ENCODE measurements at regions not wholly inside any gene's neighbourhood (a gene's known extent, or its start where the extent isn't known, plus 50 kb on each side); places are given as distances from the start of the nearest gene placed in this dataset.

- DNase-seq (ENCODE audit: low read depth, low spot score), result no peak
- TF ChIP-seq YY1 (IDR thresholded peaks at IDR 0.05; ENCODE audit: insufficient read depth, insufficient read length) (no peak), ZNF274 (IDR thresholded peaks at IDR 0.05; ENCODE audit: low read depth, low read length) (no peak), SUZ12 (IDR thresholded peaks at IDR 0.05; ENCODE audit: extremely low read depth, insufficient read depth, insufficient read length) (no peak)
These were observed 387.7 kb upstream of the TEX13C start for GRCh38 chrX:124931958-124932357.

DNA sequence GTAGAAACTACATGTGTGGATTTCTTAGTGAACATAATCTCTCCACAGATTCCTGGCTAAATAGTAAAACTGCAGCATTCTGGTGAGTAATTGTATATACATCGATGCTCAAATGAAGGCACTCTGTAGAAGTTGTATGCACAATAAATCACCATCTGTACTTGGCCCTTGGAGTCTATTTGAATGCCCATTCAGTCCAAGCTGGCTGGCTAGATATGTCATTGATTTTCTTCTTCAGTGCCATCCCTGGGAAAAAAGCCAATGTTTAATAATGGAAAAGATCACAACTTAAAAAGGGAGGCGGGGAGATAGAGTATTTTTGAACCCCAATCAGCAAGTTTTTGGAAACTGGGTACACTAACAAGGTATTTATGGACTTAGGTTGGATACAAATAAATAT lies 381.0 kb upstream of the TEX13C start:
- no peaks in the 10 kb centered on the region for H3K27me3 ChIP-seq (ENCODE audit: insufficient read depth, insufficient read length)

More at GRCh38 chrX:124931958-124932357, 387.7 kb upstream of the TEX13C start:
- Histone ChIP-seq H3K36me3 (ENCODE audit: insufficient read depth, insufficient read length, low read length) (no peaks in the 10 kb centered on the region), H3K4me1 (ENCODE audit: insufficient read depth, insufficient read length) (no peaks in the 10 kb centered on the region), H3K27me3 (ENCODE audit: insufficient read depth, insufficient read length) (no peaks in the 10 kb centered on the region), H3K9me3 (ENCODE audit: insufficient read depth, low read length) (no peaks in the 10 kb centered on the region), H3K9ac (ENCODE audit: insufficient read length, low read depth) (no peak overlapping the region), H3K4me3 (ENCODE audit: insufficient read length, low read depth) (no peak overlapping the region)

GRCh38 chrX:124940531-124940930 lies 379.1 kb upstream of the TEX13C start:
- Histone ChIP-seq H3K4me1 (ENCODE audit: insufficient read depth, insufficient read length) (no peaks in the 10 kb centered on the region), H3K27me3 (ENCODE audit: insufficient read depth, insufficient read length) (no peaks in the 10 kb centered on the region), H3K9ac (ENCODE audit: insufficient read length, low read depth) (no peak overlapping the region), H3K36me3 (ENCODE audit: insufficient read depth, insufficient read length, low read length) (no peaks in the 10 kb centered on the region), H3K9me3 (ENCODE audit: insufficient read depth, low read length) (no peaks in the 10 kb centered on the region), H3K4me3 (ENCODE audit: insufficient read length, low read depth) (no peak overlapping the region)
- TF ChIP-seq ZNF274 (IDR thresholded peaks at IDR 0.05; ENCODE audit: low read depth, low read length), result no peak
- TF ChIP-seq YY1 (IDR thresholded peaks at IDR 0.05; ENCODE audit: insufficient read depth, insufficient read length), result no peak
- no peak for TF ChIP-seq SUZ12 (IDR thresholded peaks at IDR 0.05; ENCODE audit: extremely low read depth, insufficient read depth, insufficient read length)
- no peak for DNase-seq (ENCODE audit: low read depth, low spot score)

More for the DNA sequence above, 381.0 kb upstream of the TEX13C start:
- no peak for TF ChIP-seq ZNF274 (IDR thresholded peaks at IDR 0.05; ENCODE audit: low read depth, low read length)
- no peak overlapping the region for H3K9ac ChIP-seq (ENCODE audit: insufficient read length, low read depth)
- H3K4me3 ChIP-seq (ENCODE audit: insufficient read length, low read depth), result no peak overlapping the region
- H3K9me3 ChIP-seq (ENCODE audit: insufficient read depth, low read length), result no peaks in the 10 kb centered on the region
- H3K36me3 ChIP-seq (ENCODE audit: insufficient read depth, insufficient read length, low read length), result no peaks in the 10 kb centered on the region
- H3K4me1 ChIP-seq (ENCODE audit: insufficient read depth, insufficient read length), result no peaks in the 10 kb centered on the region
- no peak for DNase-seq (ENCODE audit: low read depth, low spot score)

DNA sequence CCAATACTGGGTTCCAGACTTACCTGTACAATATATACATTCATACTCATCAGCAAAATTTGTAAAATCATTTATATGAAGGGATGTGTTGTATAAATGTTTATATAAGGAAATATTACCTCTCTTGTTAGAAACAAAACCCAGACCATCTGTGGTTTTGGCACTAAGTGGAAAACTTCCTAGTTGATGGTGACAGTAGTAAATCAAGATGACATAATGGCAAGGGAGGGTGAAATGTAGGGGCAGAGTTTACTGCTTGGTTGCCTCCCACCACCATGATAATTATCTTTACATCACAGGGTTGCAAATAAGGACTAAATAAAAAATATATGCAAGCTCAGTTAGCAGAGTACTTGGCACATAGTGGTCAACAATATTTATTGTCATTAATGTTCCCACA lies 365.3 kb upstream of the TEX13C start:
- no peaks in the 10 kb centered on the region for H3K36me3 ChIP-seq (ENCODE audit: insufficient read depth, insufficient read length, low read length)
- no peak for DNase-seq (ENCODE audit: low read depth, low spot score)
- no peaks in the 10 kb centered on the region for H3K4me1 ChIP-seq (ENCODE audit: insufficient read depth, insufficient read length)
- no peak for TF ChIP-seq SUZ12 (IDR thresholded peaks at IDR 0.05; ENCODE audit: extremely low read depth, insufficient read depth, insufficient read length)
- no peak for TF ChIP-seq YY1 (IDR thresholded peaks at IDR 0.05; ENCODE audit: insufficient read depth, insufficient read length)
- TF ChIP-seq ZNF274 (IDR thresholded peaks at IDR 0.05; ENCODE audit: low read depth, low read length), result no peak
- H3K9ac ChIP-seq (ENCODE audit: insufficient read length, low read depth), result no peak overlapping the region
- H3K4me3 ChIP-seq (ENCODE audit: insufficient read length, low read depth), result no peak overlapping the region
- no peaks in the 10 kb centered on the region for H3K27me3 ChIP-seq (ENCODE audit: insufficient read depth, insufficient read length)
- H3K9me3 ChIP-seq (ENCODE audit: insufficient read depth, low read length), result no peaks in the 10 kb centered on the region

GRCh38 chrX:124960454-124960853 lies 359.2 kb upstream of the TEX13C start:
- Histone ChIP-seq H3K9me3 (ENCODE audit: insufficient read depth, low read length) (no peaks in the 10 kb centered on the region), H3K4me3 (ENCODE audit: insufficient read length, low read depth) (no peak overlapping the region), H3K4me1 (ENCODE audit: insufficient read depth, insufficient read length) (no peaks in the 10 kb centered on the region), H3K9ac (ENCODE audit: insufficient read length, low read depth) (no peak overlapping the region), H3K36me3 (ENCODE audit: insufficient read depth, insufficient read length, low read length) (no peaks in the 10 kb centered on the region), H3K27me3 (ENCODE audit: insufficient read depth, insufficient read length) (no peaks in the 10 kb centered on the region)
- DNase-seq (ENCODE audit: low read depth, low spot score), result no peak
- no peak for TF ChIP-seq ZNF274 (IDR thresholded peaks at IDR 0.05; ENCODE audit: low read depth, low read length)
- TF ChIP-seq SUZ12 (IDR thresholded peaks at IDR 0.05; ENCODE audit: extremely low read depth, insufficient read depth, insufficient read length), result no peak
- TF ChIP-seq YY1 (IDR thresholded peaks at IDR 0.05; ENCODE audit: insufficient read depth, insufficient read length), result no peak

DNA sequence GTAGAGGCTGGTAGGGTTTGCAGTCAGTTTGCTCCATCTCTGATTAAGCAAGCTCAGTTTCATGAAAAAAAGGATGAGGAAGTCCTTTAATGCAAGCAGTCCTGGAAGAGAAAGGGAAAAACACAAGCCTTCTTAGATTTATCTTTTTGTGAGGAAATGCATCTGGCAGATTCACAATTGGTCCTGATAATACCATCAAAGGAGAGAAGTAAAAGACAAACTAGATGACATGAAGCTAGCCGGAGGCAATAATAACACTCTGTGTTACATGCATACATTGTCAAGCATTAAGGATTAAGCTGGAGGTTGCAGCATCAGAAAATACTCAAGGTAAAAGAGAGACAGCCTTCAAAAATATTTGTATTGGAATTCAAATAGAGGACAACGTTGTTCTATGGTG lies 356.0 kb upstream of the TEX13C start, which contains the start of gene TENM1:
TENM1 (minus strand) TSS at position 101 of the 400 bp plus-strand sequence.
- TF ChIP-seq SUZ12 (IDR thresholded peaks at IDR 0.05; ENCODE audit: extremely low read depth, insufficient read depth, insufficient read length) (no peak), ZNF274 (IDR thresholded peaks at IDR 0.05; ENCODE audit: low read depth, low read length) (no peak), YY1 (IDR thresholded peaks at IDR 0.05; ENCODE audit: insufficient read depth, insufficient read length) (no peak)
- Histone ChIP-seq H3K4me3 (ENCODE audit: insufficient read length, low read depth) (no peak within 1 kb of the TSS), H3K9me3 (ENCODE audit: insufficient read depth, low read length) (no peaks in the 10 kb centered on the region), H3K27me3 (ENCODE audit: insufficient read depth, insufficient read length) (no peaks in the 10 kb centered on the region), H3K36me3 (ENCODE audit: insufficient read depth, insufficient read length, low read length) (no peaks in the 10 kb centered on the region), H3K4me1 (ENCODE audit: insufficient read depth, insufficient read length) (no peaks in the 10 kb centered on the region), H3K9ac (ENCODE audit: insufficient read length, low read depth) (no peak within 1 kb of the TSS)
- no peak for DNase-seq (ENCODE audit: low read depth, low spot score)

GRCh38 chrX:124975456-124975855 lies 344.2 kb upstream of the TEX13C start:
- Histone ChIP-seq H3K4me1 (ENCODE audit: insufficient read depth, insufficient read length) (no peaks in the 10 kb centered on the region), H3K36me3 (ENCODE audit: insufficient read depth, insufficient read length, low read length) (no peaks in the 10 kb centered on the region), H3K4me3 (ENCODE audit: insufficient read length, low read depth) (no peak overlapping the region), H3K9ac (ENCODE audit: insufficient read length, low read depth) (no peak overlapping the region), H3K27me3 (ENCODE audit: insufficient read depth, insufficient read length) (no peaks in the 10 kb centered on the region), H3K9me3 (ENCODE audit: insufficient read depth, low read length) (no peaks in the 10 kb centered on the region)
- TF ChIP-seq ZNF274 (IDR thresholded peaks at IDR 0.05; ENCODE audit: low read depth, low read length), result no peak
- DNase-seq (ENCODE audit: low read depth, low spot score), result no peak

- Histone ChIP-seq H3K4me1 (ENCODE audit: insufficient read depth, insufficient read length) (no peaks in the 10 kb centered on the region), H3K9ac (ENCODE audit: insufficient read length, low read depth) (no peak overlapping the region), H3K27me3 (ENCODE audit: insufficient read depth, insufficient read length) (no peaks in the 10 kb centered on the region), H3K9me3 (ENCODE audit: insufficient read depth, low read length) (no peaks in the 10 kb centered on the region), H3K4me3 (ENCODE audit: insufficient read length, low read depth) (no peak overlapping the region), H3K36me3 (ENCODE audit: insufficient read depth, insufficient read length, low read length) (no peaks in the 10 kb centered on the region)
- no peak for DNase-seq (ENCODE audit: low read depth, low spot score)
- TF ChIP-seq YY1 (IDR thresholded peaks at IDR 0.05; ENCODE audit: insufficient read depth, insufficient read length), result no peak
- no peak for TF ChIP-seq ZNF274 (IDR thresholded peaks at IDR 0.05; ENCODE audit: low read depth, low read length)
- no peak for TF ChIP-seq SUZ12 (IDR thresholded peaks at IDR 0.05; ENCODE audit: extremely low read depth, insufficient read depth, insufficient read length)
These were observed 338.3 kb upstream of the TEX13C start for GRCh38 chrX:124981420-124981819.
